SH-SY5Y (cell line): ENCODE measurements at regions not wholly inside any gene's neighbourhood (a gene's known extent, or its start where the extent isn't known, plus 50 kb on each side); places are given as distances from the start of the nearest gene placed in this dataset.

ENCODE experiments used
- GATA2 ChIP-seq: IDR thresholded peaks from 2 replicates; pipeline ENCODE4 v1.6.1; 2011; ENCODE audit warnings: mild to moderate bottlenecking, low read depth, low read length
- GATA3 ChIP-seq: IDR thresholded peaks from 2 replicates; pipeline ENCODE4 v1.6.1; 2011; ENCODE audit warnings: low read depth, mild to moderate bottlenecking, low read length, moderate library complexity

DNA sequence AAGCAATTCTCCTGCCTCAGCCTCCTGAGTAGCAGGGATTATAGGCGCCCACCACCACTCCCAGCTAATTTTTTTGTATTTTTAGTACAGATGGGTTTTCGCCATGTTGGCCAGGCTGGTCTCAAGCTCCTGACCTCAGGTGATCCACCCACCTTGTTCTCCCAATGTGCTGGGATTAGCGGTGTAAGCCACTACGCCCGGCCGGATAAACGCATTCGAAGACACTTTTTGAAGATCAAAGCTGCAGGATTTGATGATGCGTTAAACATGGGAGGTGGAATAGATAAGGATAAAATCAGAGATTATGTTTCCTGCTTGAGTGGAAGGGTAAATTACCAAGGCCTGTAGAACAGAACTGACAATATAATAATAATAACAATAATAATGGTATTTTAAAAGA is 389.4 kb upstream of the POU3F1 start:
- TF ChIP-seq GATA2 (no peak), GATA3 (no peak)

DNA sequence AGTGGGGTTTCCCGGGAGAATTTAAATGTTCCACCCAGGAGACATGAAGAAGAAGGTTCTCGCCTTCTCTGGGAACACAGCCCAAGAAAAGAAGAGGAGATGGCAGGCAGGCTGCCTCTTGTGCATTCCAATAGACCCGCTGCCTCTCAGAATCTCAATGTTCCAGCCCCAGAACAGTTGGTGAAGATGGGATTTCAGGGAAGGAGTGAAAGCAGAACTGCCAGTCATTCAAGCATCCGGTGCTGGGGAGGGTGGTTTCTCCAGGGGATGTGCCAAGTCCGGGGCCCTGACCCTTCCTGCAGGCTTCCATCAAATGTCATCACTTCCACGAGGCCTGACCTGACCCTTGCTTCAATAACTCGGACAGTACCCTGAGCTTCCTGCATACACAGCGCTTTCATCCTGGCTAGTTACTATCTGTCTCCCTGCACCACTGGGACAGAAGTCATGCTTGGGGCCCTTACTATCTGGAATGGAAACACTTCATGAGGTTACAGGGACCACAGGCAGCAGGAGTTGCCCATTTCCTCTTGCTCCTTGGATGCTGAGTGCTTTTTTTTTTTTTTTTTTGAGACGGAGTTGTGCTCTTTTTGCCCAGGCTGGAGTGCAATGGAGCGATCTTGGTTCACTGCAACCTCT is 386.6 kb upstream of the POU3F1 start:
- no peak for TF ChIP-seq GATA3
- TF ChIP-seq GATA2: no peak

DNA sequence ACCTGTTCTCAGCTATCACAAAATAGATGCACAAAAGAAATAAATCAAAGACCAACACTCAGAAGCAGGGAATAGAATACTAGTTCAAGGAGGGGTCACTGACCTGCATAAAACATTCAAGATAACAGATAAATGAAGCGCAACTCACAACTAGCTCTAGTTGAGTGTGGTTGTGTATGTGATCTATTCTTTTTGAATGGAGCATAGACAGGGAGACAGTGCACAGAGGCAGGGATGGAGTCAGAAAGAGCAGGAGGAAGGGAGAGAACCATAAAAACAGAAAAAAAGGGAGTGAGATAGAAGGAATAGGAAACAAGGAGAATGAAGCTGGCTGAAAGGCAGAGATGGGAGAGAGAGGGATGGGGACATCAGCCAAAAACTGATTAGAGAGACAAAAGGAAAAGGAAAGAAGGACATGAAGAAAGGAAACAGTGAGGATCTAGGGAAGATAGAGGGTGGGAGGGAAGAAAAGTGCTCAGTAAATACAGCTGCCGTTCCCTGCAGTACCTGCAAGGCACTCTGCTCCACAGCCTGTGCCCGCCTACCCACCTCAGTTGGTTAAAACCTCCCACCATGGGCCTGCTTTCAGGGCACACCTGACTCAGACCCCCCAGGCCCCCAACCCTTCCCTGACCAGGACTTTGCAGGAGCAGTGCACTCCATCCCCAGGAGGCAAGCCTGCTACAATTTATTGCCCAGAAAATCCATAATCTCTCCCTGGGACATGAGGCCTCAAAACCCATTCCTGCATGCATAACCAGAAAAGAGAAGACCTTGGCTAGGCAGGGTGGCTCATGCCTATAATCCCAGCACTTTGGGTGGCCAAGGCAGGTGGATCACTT is 385.2 kb upstream of the POU3F1 start:
- TF ChIP-seq GATA2: no peak
- no peak for TF ChIP-seq GATA3

DNA sequence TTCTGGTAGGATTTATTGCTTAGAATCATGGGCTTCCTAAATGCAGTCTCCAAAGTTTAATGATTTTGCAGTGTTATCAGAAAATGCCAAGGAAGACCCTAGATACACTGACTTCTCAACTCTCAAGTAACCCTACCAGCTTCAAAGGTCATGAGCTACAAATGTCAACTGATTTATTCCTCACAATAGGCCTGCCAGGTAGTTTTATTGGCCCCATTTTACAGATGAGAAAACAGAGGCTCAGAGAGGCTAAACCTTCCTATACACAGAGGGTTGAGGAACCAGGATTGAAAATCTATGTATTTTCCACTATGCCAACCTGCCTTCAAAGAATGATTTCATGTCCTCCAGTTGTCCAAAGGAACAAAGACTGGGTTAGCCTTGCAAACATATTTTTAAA is 384.4 kb upstream of the POU3F1 start:
- TF ChIP-seq GATA3 (no peak), GATA2 (no peak)

DNA sequence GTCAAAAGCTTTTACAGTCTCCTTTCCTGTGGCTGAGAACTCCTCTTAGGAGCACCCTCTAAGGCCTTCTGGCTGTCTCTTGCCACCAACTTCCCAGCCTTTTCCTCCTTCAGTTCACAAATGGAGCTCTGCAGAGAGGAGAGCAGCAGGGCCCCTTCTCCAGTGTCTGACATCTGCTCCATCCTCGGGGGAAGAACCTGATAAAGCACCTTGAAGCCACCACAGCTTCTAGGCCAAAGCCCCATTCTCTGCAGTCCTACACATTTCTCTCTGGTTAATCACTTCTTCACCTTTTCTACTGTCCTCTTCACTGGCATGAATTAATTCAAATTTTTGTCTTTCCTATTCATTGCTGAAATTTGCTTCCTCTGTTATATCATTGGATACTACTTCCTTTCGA is 378.1 kb upstream of the POU3F1 start:
- TF ChIP-seq GATA3: no peak
- no peak for TF ChIP-seq GATA2

DNA sequence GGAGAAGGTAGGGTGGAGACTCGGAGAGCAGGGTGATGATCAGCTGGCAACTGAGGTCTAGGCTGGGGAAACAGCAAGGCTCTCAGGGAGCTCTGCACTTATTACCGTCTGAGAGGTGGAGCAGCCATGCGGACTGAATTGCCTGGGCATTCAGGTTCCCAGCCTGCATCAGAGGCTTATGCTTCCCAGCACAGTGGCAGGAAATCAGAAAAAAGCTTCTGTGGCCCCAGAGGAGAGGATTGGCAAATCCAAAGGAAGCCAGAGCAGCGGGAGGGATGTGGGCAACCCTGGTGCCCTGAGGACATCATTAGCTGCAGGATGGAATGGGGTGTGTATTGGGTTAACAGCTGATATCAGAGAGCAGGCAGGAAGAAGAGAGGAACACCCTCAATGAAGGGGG is 374.1 kb upstream of the POU3F1 start:
- TF ChIP-seq GATA2: no peak

DNA sequence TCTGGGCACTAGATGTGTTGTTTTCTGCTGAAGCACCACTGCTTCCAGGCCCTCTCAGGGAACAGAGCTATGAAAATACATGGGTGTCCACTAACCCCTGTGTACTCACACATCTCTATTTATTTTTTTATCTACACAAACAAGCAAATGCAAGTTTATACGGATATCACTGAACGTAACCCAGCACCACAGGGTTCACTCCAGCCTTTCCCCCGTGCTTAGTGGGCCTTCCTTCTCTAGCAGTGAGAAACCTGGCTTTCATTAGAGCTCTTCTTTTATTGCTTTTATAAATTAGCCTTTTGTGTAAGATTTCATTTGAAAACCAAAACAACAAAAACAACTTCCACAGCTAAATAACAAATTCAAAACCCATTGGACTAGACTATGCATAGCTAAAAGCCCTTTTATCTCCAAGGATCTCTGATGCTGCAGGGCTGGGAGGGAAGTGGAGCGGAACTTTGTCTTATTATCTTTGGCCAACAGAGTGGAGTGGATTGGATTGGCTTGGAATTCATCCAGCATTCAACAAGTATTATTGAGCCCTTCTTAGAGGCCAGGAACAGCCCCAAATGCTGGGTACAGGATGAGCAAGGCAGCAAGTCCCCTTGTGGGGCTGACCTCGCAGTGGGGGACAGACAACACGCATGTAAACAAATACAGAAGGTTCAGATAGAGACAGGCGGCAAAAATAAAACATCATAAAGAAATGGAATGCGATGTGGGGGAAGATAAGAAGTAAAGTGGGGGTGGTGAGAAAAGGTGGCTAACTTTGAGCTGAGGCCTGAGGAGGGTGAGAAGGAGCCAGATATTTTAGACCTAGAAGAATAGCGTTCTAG is 371.8 kb upstream of the POU3F1 start:
- TF ChIP-seq GATA2: peak; percentile 49; the same call in 1 of the 2 replicates
- TF ChIP-seq GATA3: no peak

DNA sequence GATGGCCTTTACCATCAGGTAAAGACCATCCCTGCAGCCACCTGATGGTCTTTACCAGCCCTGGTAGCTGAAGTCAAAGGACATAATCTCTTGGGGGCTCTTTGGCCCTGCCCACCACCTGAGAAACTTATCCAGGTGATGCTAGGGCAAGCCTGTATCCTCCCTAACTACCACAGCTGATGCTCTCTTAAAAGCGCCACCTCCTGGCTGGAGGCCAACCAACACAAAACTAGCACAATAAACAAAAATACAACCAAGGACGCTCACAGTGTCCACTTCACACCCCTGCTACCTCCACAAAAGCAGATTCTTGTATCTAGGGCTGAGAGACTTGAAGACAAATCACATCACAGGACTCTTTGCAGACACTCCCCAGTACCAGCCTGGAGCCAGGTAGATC is 357.1 kb upstream of the POU3F1 start:
- TF ChIP-seq GATA3 (no peak), GATA2 (no peak)

DNA sequence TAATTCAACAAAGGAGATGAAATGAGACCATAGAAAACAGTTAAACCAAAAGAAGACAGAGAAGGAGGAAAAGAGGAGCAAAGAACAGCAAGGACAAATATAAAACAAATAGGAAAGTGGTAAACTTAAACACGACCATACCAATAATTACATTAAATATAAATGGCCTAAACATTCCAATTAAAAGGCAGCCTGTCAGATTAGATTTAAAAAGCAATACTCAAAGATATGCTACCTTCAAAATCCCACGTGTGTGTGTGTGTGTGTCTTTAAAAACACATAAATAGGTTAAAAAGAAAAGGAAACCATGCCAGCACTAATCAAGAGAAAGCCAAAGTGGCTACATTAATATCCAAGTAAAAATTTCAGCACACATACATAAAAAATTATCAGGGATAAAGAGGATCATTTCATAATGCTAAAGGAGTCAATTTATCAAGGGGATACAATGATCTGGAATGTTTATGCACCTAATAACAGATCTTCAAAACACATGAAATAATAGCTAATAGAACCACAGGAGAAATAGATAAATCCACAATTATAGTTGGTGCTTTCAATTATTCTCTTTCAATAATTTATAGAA is 355.7 kb upstream of the POU3F1 start:
- TF ChIP-seq GATA2: no peak
- no peak for TF ChIP-seq GATA3

DNA sequence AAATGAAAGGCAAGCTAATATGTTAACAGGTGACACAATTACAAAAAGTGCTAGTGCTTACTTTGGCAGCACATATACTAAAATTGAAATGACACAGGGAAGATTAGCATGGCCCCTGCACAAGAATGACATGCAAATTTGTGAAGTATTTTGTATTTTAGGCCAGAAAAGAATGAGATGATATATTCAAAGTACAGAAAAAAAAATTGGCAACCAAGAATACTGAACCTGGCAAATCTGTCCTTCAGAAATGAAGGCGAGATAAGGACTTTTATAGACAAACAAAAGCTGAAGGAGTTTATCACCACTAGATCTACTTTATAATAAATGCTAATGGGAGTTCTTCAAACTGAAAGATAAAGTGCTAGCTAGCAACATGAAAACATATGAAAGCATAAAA is 350.0 kb upstream of the POU3F1 start:
- no peak for TF ChIP-seq GATA3
- TF ChIP-seq GATA2: no peak

DNA sequence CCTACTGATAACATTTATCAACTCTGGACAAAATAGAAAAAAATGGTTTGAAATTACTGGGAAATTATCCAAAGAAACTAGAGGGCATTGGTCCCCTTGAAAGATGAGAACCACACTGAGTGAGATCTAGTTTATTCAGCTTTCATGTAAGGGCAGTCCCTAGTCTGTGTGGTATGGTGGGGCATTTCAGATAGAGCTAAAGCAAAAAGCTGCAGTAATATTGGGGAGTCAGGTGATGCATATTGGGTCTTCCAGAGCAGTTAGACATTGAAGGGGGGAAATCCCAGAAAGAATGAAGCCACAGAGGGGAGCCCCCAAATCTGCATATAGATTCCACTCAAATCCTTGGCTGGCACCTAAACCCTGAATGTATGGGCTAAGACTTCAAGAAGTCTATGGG is 347.7 kb upstream of the POU3F1 start:
- TF ChIP-seq GATA2: no peak
- TF ChIP-seq GATA3: no peak

DNA sequence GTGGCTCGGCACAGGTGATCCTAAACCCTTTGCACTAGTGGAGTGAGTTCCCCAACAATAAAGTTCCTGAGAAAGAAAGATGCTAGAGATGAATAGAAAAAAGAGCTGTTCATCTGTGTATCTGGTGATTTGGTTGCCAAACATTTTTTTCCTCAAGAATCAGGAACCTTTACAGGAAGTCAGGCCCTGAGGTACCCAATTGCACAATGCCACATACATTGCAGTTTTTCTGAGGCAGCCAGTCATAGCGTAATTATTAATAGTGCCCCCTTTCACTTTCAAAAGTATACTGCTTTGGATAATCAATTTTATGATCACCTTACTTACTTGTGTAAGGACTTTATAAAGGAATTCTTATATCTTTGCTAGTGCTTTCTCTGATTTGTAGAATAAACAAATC is 346.3 kb upstream of the POU3F1 start:
- TF ChIP-seq GATA3 (no peak), GATA2 (no peak)

DNA sequence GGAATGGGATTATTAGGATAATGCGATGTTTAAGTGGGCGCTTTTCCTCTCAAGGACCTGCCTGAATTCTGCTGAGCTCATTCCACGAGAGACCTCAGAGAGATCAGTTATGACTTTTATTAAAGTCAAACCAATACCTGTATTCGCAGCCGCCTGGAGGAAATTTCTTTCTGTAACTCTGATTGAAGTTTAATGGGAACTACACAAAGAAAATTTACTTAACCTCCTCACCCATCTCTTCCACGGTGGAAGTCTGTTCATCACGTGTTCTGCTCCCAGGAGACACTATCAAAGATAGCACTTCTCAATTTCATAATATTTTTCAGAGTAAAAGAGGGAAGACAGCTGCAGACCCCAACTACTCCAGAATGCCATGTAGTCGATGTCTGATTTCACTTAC is 334.7 kb upstream of the POU3F1 start:
- no peak for TF ChIP-seq GATA2
- no peak for TF ChIP-seq GATA3

DNA sequence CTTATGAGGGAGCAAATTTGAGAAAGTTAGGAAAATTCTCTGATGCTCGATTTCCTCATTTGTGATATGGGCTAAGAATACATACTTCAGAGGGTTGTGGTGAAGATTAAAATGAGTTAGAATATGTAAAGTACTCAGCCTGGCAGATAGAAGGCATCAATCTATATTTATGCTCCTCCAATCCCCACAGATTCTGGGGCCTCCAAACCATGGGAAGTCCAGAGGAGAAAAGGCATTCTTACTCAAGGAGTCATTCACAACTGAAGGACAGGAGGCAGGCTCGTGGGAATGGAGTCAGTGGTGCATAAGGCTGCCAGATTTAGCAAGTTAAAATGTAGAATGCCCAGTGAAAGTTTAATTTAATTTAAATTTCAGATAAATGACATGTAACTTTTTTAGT is 330.0 kb upstream of the POU3F1 start:
- TF ChIP-seq GATA3: no peak
- no peak for TF ChIP-seq GATA2
